ENCODE measurements at regions not wholly inside any gene's neighbourhood (a gene's known extent, or its start where the extent isn't known, plus 50 kb on each side); places are given as distances from the start of the nearest gene placed in this dataset.

DNA sequence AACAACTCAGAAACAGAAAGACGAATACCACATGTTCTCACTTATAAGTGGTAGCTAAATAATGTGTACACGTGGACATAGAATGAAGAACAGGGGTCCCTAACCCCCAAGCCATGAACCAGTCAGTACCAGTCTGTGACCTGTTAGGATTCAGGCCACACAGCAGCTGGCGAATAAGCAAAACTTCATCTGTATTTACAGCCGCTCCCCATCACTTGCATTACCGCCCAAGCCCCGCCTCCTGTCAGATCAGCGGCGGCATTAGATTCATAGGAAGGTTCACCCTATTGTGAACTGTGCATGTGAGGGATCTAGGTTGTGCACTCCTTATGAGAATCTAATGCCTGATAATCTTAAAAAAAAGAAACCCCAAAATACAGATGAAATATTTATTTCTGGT is 1128.7 kb downstream of the NLGN4X start:
- no TSS peak for BruUV-seq (replicated peaks)
- intact Hi-C loops (cut with micrococcal nuclease): no loop called here
- CTCF ChIA-PET (ENCODE audit: low intra/inter-chr PET ratio): no interaction called here
- TF ChIP-seq ZNF253 (CRISPR knock-in tag; conservative IDR thresholded peaks at IDR 0.05): no peak
- TF ChIP-seq CLOCK (CRISPR knock-in tag; IDR thresholded peaks at IDR 0.05; ENCODE audit: borderline replicate concordance): no peak
- TF ChIP-seq GABPA (tag; conservative IDR thresholded peaks at IDR 0.05; ENCODE audit: low read depth): no peak
- TF ChIP-seq RBFOX2 (IDR thresholded peaks at IDR 0.05; ENCODE audit: low read depth, low read length): no peak
- no peak for TF ChIP-seq GATAD2B (IDR thresholded peaks at IDR 0.05; ENCODE audit: borderline replicate concordance)
- no peak for TF ChIP-seq HNRNPUL1 (IDR thresholded peaks at IDR 0.05; ENCODE audit: low read length)
- no peak for ATAC-seq
- Histone ChIP-seq H2AFZ (ENCODE audit: low read depth, low read length) (no peak overlapping the region), H3K9me3 (replicated peaks; ENCODE audit: control insufficient read depth, insufficient read depth, low read depth, low read length) (no peaks in the 10 kb centered on the region), H3K27me3 (ENCODE audit: control insufficient read depth in 2 of 2, insufficient read depth in 2 of 2, low read length in 2 of 2) (no peaks in the 10 kb centered on the region), H3K36me3 (ENCODE audit: control insufficient read depth, insufficient read depth, low read length) (no peaks in the 10 kb centered on the region), H3K27ac (ENCODE audit: extremely low read depth, low read depth, low read length) (no peak overlapping the region), H3K9me1 (ENCODE audit: control insufficient read depth, insufficient read depth, low read length) (no peaks in the 10 kb centered on the region), H4K20me1 (replicated peaks; ENCODE audit: control insufficient read depth, insufficient read depth, low read length) (no peaks in the 10 kb centered on the region), H3K4me1 (replicated peaks in 1 of 2; ENCODE audit: control insufficient read depth in 2 of 2, insufficient read depth in 2 of 2, low read length in 2 of 2) (no peaks in the 10 kb centered on the region), H3K4me2 (ENCODE audit: insufficient read depth, low read length) (no peak overlapping the region), H3K9ac (ENCODE audit: insufficient read depth in 1 of 2, low read depth in 2 of 2, low read length in 2 of 2) (no peak overlapping the region), H3K4me3 (no peak overlapping the region), H3K79me2 (ENCODE audit: control insufficient read depth, insufficient read depth, low read length) (no peaks in the 10 kb centered on the region)
- no peak for DNase-seq (ENCODE audit: extremely low read depth in 1 of 4, low spot score in 3 of 4)
- POLR2A ChIA-PET: no interaction called here
- WGBS (ENCODE audit: insufficient coverage, low coverage, missing lambda C conversion rate): 4% methylated on average over 7 of the region's 8 CpGs
- FAIRE-seq: no peak
- in situ Hi-C loops (cut with MboI): no loop called here
